A549 (cell line): ENCODE measurements at regions not wholly inside any gene's neighbourhood (a gene's known extent, or its start where the extent isn't known, plus 50 kb on each side); places are given as distances from the start of the nearest gene placed in this dataset.
A peak's percentile ranks its signal among the peaks of the same experiment; 100 is the strongest.
"Not testable (repeated sequence)": the region's sequence is repeated elsewhere in the genome, so short reads cannot be mapped to it uniquely, and the experiment has no call there.

Source experiments
- ATAC-seq, 2 experiments: fragments of 200-7000 bp in 1 of 2; fragments of >200 bp in 1 of 2; cut with Nextera tagmentation in 1 of 2; cut with Tn5 transposase in 1 of 2; 3 replicates each; pipeline versions ENCODE4 v1.8.0 to v1.9.1; 2018 to 2020; ENCODE audit warnings: mild to moderate bottlenecking in 1 of 2, moderate library complexity in 1 of 2
- CTCF ChIA-PET: fragments of 300-600 bp; sonication (Branson Sonifier 250); formaldehyde crosslinking; extraction: SDS; loops from one replicate; lab custom pipeline; 2021; ENCODE audit warnings: antibody characterized with exemption, inconsistent platforms; lab: Yijun Ruan, JAX
- POLR2A ChIA-PET: fragments of 350-600 bp; formaldehyde crosslinking; extraction: SDS; loops from one replicate; lab custom pipeline; 2021; ENCODE audit warnings: antibody characterized with exemption, inconsistent platforms; lab: Yijun Ruan, JAX
- DNase-seq, 2 experiments: peaks; one replicate each; pipeline versions ENCODE4 v3.0.0 to v3.0.0-alpha.2; 2011 to 2016; ENCODE audit warnings: low read depth in 1 of 2, low spot score in 1 of 2
- FAIRE-seq: peaks from 2 replicates; lab custom pipeline; 2011; peaks lifted over from hg19 to GRCh38; lab: Jason Lieb, UNC
- H3K27ac ChIP-seq, 2 experiments: fragments of >200 bp; sonication (Bioruptor Twin); formaldehyde crosslinking; 3 replicates each; pipeline ENCODE4 v1.5.1; 2016 to 2017
- H3K4me1 ChIP-seq: fragments of >200 bp; sonication (Bioruptor Twin); formaldehyde crosslinking; 3 replicates; pipeline ENCODE4 v1.6.1; 2016
- H3K4me2 ChIP-seq: fragments of >200 bp; sonication (Bioruptor Twin); formaldehyde crosslinking; 3 replicates; pipeline ENCODE4 v1.6.1; 2016
- H3K4me3 ChIP-seq: fragments of >200 bp; sonication (Bioruptor Twin); formaldehyde crosslinking; 3 replicates; pipeline ENCODE4 v1.5.1; 2016
- H3K9me3 ChIP-seq: fragments of >200 bp; sonication (Bioruptor Twin); formaldehyde crosslinking; 3 replicates; pipeline ENCODE4 v1.6.1; 2016
- ATOH8 ChIP-seq: fragments of 250-450 bp; sonication (Bioruptor Pico); IDR thresholded peaks from 2 replicates; pipeline ENCODE4 v1.5.0; 2020; ENCODE audit warnings: low read depth, mild to moderate bottlenecking, moderate library complexity
- CTCF ChIP-seq: fragments of >200 bp; sonication (Bioruptor Twin); formaldehyde crosslinking; IDR thresholded peaks from 3 replicates; pipeline ENCODE4 v1.5.1; 2016
- E2F6 ChIP-seq: IDR thresholded peaks from 2 replicates; pipeline ENCODE4 v1.6.1; 2012; ENCODE audit warnings: low read depth, borderline replicate concordance
- ELK1 ChIP-seq: fragments of 150-350 bp; IDR thresholded peaks from 2 replicates; pipeline ENCODE4 v1.6.1; 2014; ENCODE audit warnings: low read depth, mild to moderate bottlenecking, low read length
- ESRRA ChIP-seq: fragments of 150-350 bp; IDR thresholded peaks from 2 replicates; pipeline ENCODE4 v1.6.1; 2014; ENCODE audit warnings: mild to moderate bottlenecking, low read length, borderline replicate concordance
- FOXS1 ChIP-seq: fragments of 250-450 bp; sonication (Bioruptor Pico); IDR thresholded peaks from 2 replicates; pipeline ENCODE4 v1.5.0; 2020; ENCODE audit warnings: mild to moderate bottlenecking, moderate library complexity
- GATA3 ChIP-seq: IDR thresholded peaks from 2 replicates; pipeline ENCODE4 v1.6.1; 2012; ENCODE audit warnings: borderline replicate concordance
- HDAC2 ChIP-seq: fragments of 200-600 bp; sonication (generic); IDR thresholded peaks from 2 replicates; pipeline ENCODE4 v1.6.1; 2016
- HMGXB4 ChIP-seq: fragments of 250-450 bp; sonication (Bioruptor Pico); IDR thresholded peaks from 2 replicates; pipeline ENCODE4 v1.5.0; 2021; ENCODE audit warnings: mild to moderate bottlenecking, moderate library complexity, borderline replicate concordance
- HOXB13 ChIP-seq: fragments of 250-450 bp; sonication (Bioruptor Pico); IDR thresholded peaks from 2 replicates; pipeline ENCODE4 v1.5.0; 2020; ENCODE audit warnings: low read depth, mild to moderate bottlenecking, moderate library complexity
- JUNB ChIP-seq: fragments of >200 bp; sonication (Bioruptor Twin); formaldehyde crosslinking; IDR thresholded peaks from 2 replicates; pipeline ENCODE4 v1.6.1; 2016
- KDM5A ChIP-seq: fragments of 200-600 bp; sonication (generic); IDR thresholded peaks from 2 replicates; pipeline ENCODE4 v1.6.1; 2016; ENCODE audit warnings: antibody characterized with exemption, mild to moderate bottlenecking
- MAFK ChIP-seq: fragments of 450-650 bp; IDR thresholded peaks from 2 replicates; pipeline ENCODE4 v1.6.1; 2014; ENCODE audit not compliant: partially characterized antibody
- MAZ ChIP-seq: fragments of 150-350 bp; IDR thresholded peaks from 2 replicates; pipeline ENCODE4 v1.6.1; 2014; ENCODE audit warnings: antibody characterized with exemption, low read depth, low read length, borderline replicate concordance
- NFE2L2 ChIP-seq: fragments of 150-350 bp; conservative IDR thresholded peaks from 2 replicates; pipeline ENCODE4 v1.6.1; 2014; ENCODE audit warnings: low read length
- NPAS2 ChIP-seq: fragments of 250-450 bp; sonication (Bioruptor Pico); IDR thresholded peaks from 2 replicates; pipeline ENCODE4 v1.8.0; 2022; ENCODE audit warnings: mild to moderate bottlenecking, moderate library complexity, borderline replicate concordance
- PBX3 ChIP-seq: IDR thresholded peaks from 2 replicates; pipeline ENCODE4 v1.6.1; 2012
- RARB ChIP-seq: fragments of 250-450 bp; sonication (Bioruptor Pico); IDR thresholded peaks from 2 replicates; pipeline ENCODE4 v1.8.0; 2021; ENCODE audit warnings: mild to moderate bottlenecking, moderate library complexity
- RNF2 ChIP-seq: fragments of 200-600 bp; sonication (generic); IDR thresholded peaks from 2 replicates; pipeline ENCODE4 v1.6.1; 2016; ENCODE audit warnings: low read depth, mild to moderate bottlenecking, antibody characterized with exemption, moderate library complexity, borderline replicate concordance
- SREBF2 ChIP-seq: fragments of 450-650 bp; IDR thresholded peaks from 2 replicates; pipeline ENCODE4 v1.6.1; 2014; ENCODE audit warnings: mild to moderate bottlenecking, moderate library complexity
- ZFP36 ChIP-seq: fragments of 450-650 bp; IDR thresholded peaks from 2 replicates; pipeline ENCODE4 v1.6.1; 2014; ENCODE audit warnings: borderline replicate concordance; ENCODE audit not compliant: partially characterized antibody
- WGBS: methylation state at CpG from one replicate; pipeline ENCODE4 v1.1.6; 2017; ENCODE audit errors: missing lambda C conversion rate; 5-methylcytosine and 5-hydroxymethylcytosine counted together

- TF ChIP-seq HMGXB4 (CRISPR knock-in tag) (no peak), JUNB (no peak), ZFP36 (no peak), NPAS2 (no peak), GATA3 (no peak), MAFK (no peak)
Measured at GRCh38 chr6:19231878-19232561, 605.1 kb upstream of the ID4 start (continued).

GRCh38 chr6:19245656-19246055, 591.5 kb upstream of the ID4 start:
- H3K4me3 ChIP-seq, result no peak overlapping the region
- DNase-seq, result no peak
- H3K4me2 ChIP-seq, result no peak overlapping the region
- H3K9me3 ChIP-seq, result no peaks in the 10 kb centered on the region
- ChIA-PET POLR2A (no interaction called here), CTCF (no interaction called here)
- ATAC-seq, result no peak
- no peak overlapping the region for H3K27ac ChIP-seq
- 0% methylated on average over 1 of the region's 1 CpG for WGBS
- no peak for TF ChIP-seq ATOH8 (CRISPR knock-in tag)
- no peak for TF ChIP-seq HDAC2
- TF ChIP-seq RNF2, result no peak
- TF ChIP-seq RARB, result no peak
- no peak for TF ChIP-seq HOXB13
- no peak for TF ChIP-seq MAZ
- TF ChIP-seq ESRRA, result no peak
- TF ChIP-seq E2F6, result no peak
- no peak for TF ChIP-seq PBX3
- TF ChIP-seq CTCF, result no peak
- TF ChIP-seq FOXS1 (CRISPR knock-in tag), result no peak
- no peak for TF ChIP-seq NFE2L2
- TF ChIP-seq ELK1, result no peak
- no peak for TF ChIP-seq SREBF2
- no peak for TF ChIP-seq KDM5A
- FAIRE-seq, result no peak
- no peaks in the 10 kb centered on the region for H3K4me1 ChIP-seq

GRCh38 chr6:19247181-19247580, 590.0 kb upstream of the ID4 start:
- H3K4me1 ChIP-seq, ATAC-seq, H3K9me3 ChIP-seq, DNase-seq, FAIRE-seq, POLR2A ChIA-PET: not testable (repeated sequence)
- Histone ChIP-seq H3K4me3 (peak overlapping the region; percentile 46), H3K4me2 (peak overlapping the region; percentile 83), H3K27ac (peak overlapping the region in 1 of 2 experiments; percentile 28; a peak in 1 of 6 replicates)
- CTCF ChIA-PET, result interaction anchor here (0.6 kb wide), 1 partner anchor 113 kb away, joined by 3 read pairs; no protein-coding TSS in a partner anchor
- WGBS, result 5% methylated on average over 6 of the region's 8 CpGs
